Fibroblast of lung (primary cell): ENCODE measurements at regions not wholly inside any gene's neighbourhood (a gene's known extent, or its start where the extent isn't known, plus 50 kb on each side); places are given as distances from the start of the nearest gene placed in this dataset.

ENCODE experiments used
- DNase-seq, 2 donors: peaks; one replicate each; pipeline versions ENCODE4 v3.0.0 to v3.0.0-alpha.2; 2010; ENCODE audit warnings: low read depth in 2 of 2
- H2AFZ ChIP-seq: 2 replicates; pipeline ENCODE4 v1.5.1; 2012; ENCODE audit warnings: low read length, control low read depth, inconsistent platforms
- H3K27ac ChIP-seq: 2 replicates; pipeline ENCODE4 v1.5.1; 2011; ENCODE audit warnings: low read length, control low read depth; ENCODE audit not compliant: insufficient read depth
- H3K27me3 ChIP-seq: 2 replicates; pipeline ENCODE4 v1.5.1; 2011; ENCODE audit warnings: mild to moderate bottlenecking, low read length; ENCODE audit not compliant: control insufficient read depth, insufficient read depth
- H3K36me3 ChIP-seq: 2 replicates; pipeline ENCODE4 v1.5.1; 2011; ENCODE audit warnings: low read length; ENCODE audit not compliant: control insufficient read depth, insufficient read depth
- H3K4me1 ChIP-seq: 2 replicates; pipeline ENCODE4 v1.5.1; 2011; ENCODE audit warnings: low read length; ENCODE audit not compliant: control insufficient read depth, insufficient read depth; ENCODE audit errors: extremely low read depth
- H3K4me2 ChIP-seq: 2 replicates; pipeline ENCODE4 v1.5.1; 2011; ENCODE audit warnings: low read length, control low read depth; ENCODE audit not compliant: insufficient read depth; ENCODE audit errors: extremely low read depth
- H3K4me3 ChIP-seq, 4 experiments: fragments of 200-600 bp in 1 of 4; sonication (generic) in 1 of 4; replicated peaks in 1 of 4; 2 replicates each; pipeline ENCODE4 v1.5.1; 2011 to 2016; ENCODE audit warnings: low read length in 4 of 4, low read depth in 3 of 4, mild to moderate bottlenecking in 3 of 4, control low read depth in 2 of 4, inconsistent platforms in 1 of 4, mixed read lengths in 1 of 4; ENCODE audit not compliant: insufficient read depth in 1 of 4; ENCODE audit errors: control extremely low read depth in 1 of 4
- H3K79me2 ChIP-seq: 2 replicates; pipeline ENCODE4 v1.5.1; 2012; ENCODE audit warnings: mild to moderate bottlenecking, low read length, inconsistent platforms; ENCODE audit not compliant: control insufficient read depth, insufficient read depth
- H3K9ac ChIP-seq: 2 replicates; pipeline ENCODE4 v1.5.1; 2011; ENCODE audit warnings: mild to moderate bottlenecking, low read length, control low read depth; ENCODE audit not compliant: insufficient read depth
- H3K9me3 ChIP-seq: 2 replicates; pipeline ENCODE4 v1.5.1; 2012; ENCODE audit warnings: low read depth, low read length; ENCODE audit not compliant: control insufficient read depth, insufficient read depth
- H4K20me1 ChIP-seq: 2 replicates; pipeline ENCODE4 v1.5.1; 2011; ENCODE audit warnings: low read length; ENCODE audit not compliant: control insufficient read depth, insufficient read depth; ENCODE audit errors: extremely low read depth
- EZH2 ChIP-seq: IDR thresholded peaks from 2 replicates; pipeline ENCODE4 v1.5.1; 2012; ENCODE audit warnings: low read length, control low read depth, mild to moderate bottlenecking; ENCODE audit errors: missing control alignments
- TF ChIP-seq, protein P1 (sequence below), 2 donors: IDR thresholded peaks in 1 of 2; conservative IDR thresholded peaks in 1 of 2; 1 replicate in 1 of 2; 2 replicates in 1 of 2; pipeline ENCODE4 v1.5.1; 2011 to 2012; ENCODE audit warnings: low read length in 2 of 2, control low read depth in 1 of 2, inconsistent platforms in 1 of 2, low read depth in 1 of 2, mild to moderate bottlenecking in 1 of 2

DNA sequence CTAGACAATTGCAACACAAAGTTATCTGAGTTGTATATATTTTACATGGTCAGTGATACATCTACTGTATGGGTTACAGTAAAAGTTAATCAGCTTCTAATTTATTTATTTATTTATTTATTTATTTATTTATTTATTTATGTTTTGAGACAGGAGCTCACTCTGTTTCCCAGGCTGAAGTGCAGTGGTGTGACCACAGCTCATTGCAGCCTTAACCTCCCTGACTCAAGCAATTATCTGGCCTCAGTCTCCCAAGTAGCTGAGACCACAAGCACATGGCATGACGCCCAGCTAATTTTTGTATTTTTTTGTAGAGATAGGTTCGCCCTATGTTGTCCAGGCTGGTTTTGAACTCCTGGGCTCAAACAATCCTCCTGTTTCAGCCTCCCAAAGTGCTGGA is 241.6 kb downstream of the PTPRC start:
- H3K79me2 ChIP-seq, result peaks cover 6% of the 10 kb centered on the region
- peak overlapping the region; percentile 58 for H3K27ac ChIP-seq
- peak; percentile 72 to 94 for DNase-seq
- H3K9ac ChIP-seq, result no peak overlapping the region
- H2AFZ ChIP-seq, result no peak overlapping the region
- no peak overlapping the region for H3K4me2 ChIP-seq
- H3K36me3 ChIP-seq, result no peaks in the 10 kb centered on the region
- no peak overlapping the region for H3K4me3 ChIP-seq
- no peaks in the 10 kb centered on the region for H4K20me1 ChIP-seq
- no peaks in the 10 kb centered on the region for H3K9me3 ChIP-seq
- H3K27me3 ChIP-seq, result no peaks in the 10 kb centered on the region
- peaks cover 7% of the 10 kb centered on the region for H3K4me1 ChIP-seq
- no peak for TF ChIP-seq EZH2
- TF ChIP-seq, protein P1, sequence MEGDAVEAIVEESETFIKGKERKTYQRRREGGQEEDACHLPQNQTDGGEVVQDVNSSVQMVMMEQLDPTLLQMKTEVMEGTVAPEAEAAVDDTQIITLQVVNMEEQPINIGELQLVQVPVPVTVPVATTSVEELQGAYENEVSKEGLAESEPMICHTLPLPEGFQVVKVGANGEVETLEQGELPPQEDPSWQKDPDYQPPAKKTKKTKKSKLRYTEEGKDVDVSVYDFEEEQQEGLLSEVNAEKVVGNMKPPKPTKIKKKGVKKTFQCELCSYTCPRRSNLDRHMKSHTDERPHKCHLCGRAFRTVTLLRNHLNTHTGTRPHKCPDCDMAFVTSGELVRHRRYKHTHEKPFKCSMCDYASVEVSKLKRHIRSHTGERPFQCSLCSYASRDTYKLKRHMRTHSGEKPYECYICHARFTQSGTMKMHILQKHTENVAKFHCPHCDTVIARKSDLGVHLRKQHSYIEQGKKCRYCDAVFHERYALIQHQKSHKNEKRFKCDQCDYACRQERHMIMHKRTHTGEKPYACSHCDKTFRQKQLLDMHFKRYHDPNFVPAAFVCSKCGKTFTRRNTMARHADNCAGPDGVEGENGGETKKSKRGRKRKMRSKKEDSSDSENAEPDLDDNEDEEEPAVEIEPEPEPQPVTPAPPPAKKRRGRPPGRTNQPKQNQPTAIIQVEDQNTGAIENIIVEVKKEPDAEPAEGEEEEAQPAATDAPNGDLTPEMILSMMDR (conservative IDR thresholded peaks at IDR 0.05 in 1 of 2, IDR thresholded peaks at IDR 0.05 in 1 of 2; ENCODE audit: low read depth in 1 of 2, low read length in 2 of 2), result no peak

DNA sequence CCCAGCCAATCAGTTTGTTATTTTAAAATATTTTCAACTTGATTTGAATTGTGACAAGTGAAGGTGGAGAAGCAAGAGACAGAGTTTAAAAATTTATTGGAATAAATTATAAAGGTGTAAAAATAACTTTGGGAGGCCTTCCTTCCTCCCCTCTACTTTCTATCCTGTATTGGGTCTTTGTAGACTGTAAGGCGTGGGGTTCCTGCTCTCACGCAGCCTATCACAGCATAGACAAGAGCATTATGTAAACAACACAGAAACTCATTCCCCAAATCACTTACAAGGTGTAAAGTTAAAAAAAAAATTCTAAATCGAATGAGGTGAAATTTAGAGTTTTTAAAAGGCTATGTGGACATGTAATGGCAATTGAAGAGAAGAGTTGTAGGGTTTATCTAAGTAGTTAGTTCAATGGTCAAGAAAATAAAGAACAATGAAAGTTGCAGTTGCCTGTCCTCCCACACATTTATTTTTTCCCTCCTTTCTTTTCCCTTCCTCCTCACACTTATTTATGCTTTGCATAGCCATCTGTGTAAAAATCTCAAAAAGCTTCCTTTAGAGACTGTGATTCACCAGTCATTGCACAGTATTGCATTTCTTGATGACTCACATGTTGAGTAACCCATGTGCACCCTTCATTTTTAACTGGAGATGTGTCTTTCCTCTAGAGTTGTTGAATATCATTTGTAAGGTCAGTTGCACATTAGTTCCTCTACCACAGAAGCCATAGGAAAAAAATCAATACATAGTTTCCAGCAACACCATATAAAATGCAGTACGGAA is 242.2 kb downstream of the PTPRC start:
- H4K20me1 ChIP-seq, result no peaks in the 10 kb centered on the region
- peak; percentile 95 to 98 for DNase-seq
- no peaks in the 10 kb centered on the region for H3K36me3 ChIP-seq
- no peak overlapping the region for H3K9ac ChIP-seq
- H2AFZ ChIP-seq, result no peak overlapping the region
- H3K27ac ChIP-seq, result peak overlapping the region; percentile 58
- no peaks in the 10 kb centered on the region for H3K27me3 ChIP-seq
- H3K9me3 ChIP-seq, result no peaks in the 10 kb centered on the region
- no peak overlapping the region for H3K4me3 ChIP-seq
- H3K4me2 ChIP-seq, result peak overlapping the region; percentile 44
- peaks cover 6% of the 10 kb centered on the region for H3K79me2 ChIP-seq
- H3K4me1 ChIP-seq, result peaks cover 7% of the 10 kb centered on the region
- TF ChIP-seq, protein P1 (conservative IDR thresholded peaks at IDR 0.05 in 1 of 2, IDR thresholded peaks at IDR 0.05 in 1 of 2; ENCODE audit: low read depth in 1 of 2, low read length in 2 of 2), result no peak
- TF ChIP-seq EZH2, result no peak

DNA sequence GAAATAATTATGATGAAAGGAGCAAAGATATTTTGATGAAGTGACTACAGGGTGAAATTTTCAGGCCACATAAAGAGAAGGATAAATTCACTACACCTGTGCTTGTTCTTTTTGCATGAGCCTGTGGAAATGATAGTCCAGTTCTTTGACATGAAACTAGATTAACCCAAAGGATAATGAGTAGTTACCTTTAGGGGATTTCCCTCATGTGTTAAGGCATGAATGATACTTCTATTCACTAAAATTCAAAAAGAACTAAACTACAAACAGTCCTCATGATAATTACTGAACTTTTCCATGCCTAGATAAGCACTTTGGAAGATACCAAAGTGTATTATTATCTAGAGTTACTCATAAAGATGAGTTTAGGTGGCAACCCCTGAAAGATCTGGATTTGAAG is 244.3 kb downstream of the PTPRC start:
- no peaks in the 10 kb centered on the region for H3K27me3 ChIP-seq
- no peaks in the 10 kb centered on the region for H3K36me3 ChIP-seq
- H3K79me2 ChIP-seq, result peaks cover 8% of the 10 kb centered on the region
- TF ChIP-seq EZH2, result no peak
- TF ChIP-seq, protein P1 (conservative IDR thresholded peaks at IDR 0.05 in 1 of 2, IDR thresholded peaks at IDR 0.05 in 1 of 2; ENCODE audit: low read depth in 1 of 2, low read length in 2 of 2), result no peak
- no peak overlapping the region for H2AFZ ChIP-seq
- H3K4me3 ChIP-seq, result no peak overlapping the region
- H4K20me1 ChIP-seq, result no peaks in the 10 kb centered on the region
- DNase-seq, result no peak
- H3K27ac ChIP-seq, result no peak overlapping the region
- H3K4me1 ChIP-seq, result peaks cover 7% of the 10 kb centered on the region
- no peaks in the 10 kb centered on the region for H3K9me3 ChIP-seq
- no peak overlapping the region for H3K4me2 ChIP-seq
- H3K9ac ChIP-seq, result no peak overlapping the region
